NT2/D1 (cell line): ENCODE measurements at regions not wholly inside any gene's neighbourhood (a gene's known extent, or its start where the extent isn't known, plus 50 kb on each side); places are given as distances from the start of the nearest gene placed in this dataset.

ENCODE experiments used
- SUZ12 ChIP-seq: IDR thresholded peaks from 2 replicates; pipeline ENCODE4 v1.6.1; 2011; ENCODE audit not compliant: insufficient read length, insufficient read depth; ENCODE audit errors: extremely low read depth
- YY1 ChIP-seq: IDR thresholded peaks from 2 replicates; pipeline ENCODE4 v1.6.1; 2011; ENCODE audit not compliant: insufficient read length, insufficient read depth
- ZNF274 ChIP-seq: IDR thresholded peaks from 2 replicates; pipeline ENCODE4 v1.6.1; 2011; ENCODE audit warnings: mild to moderate bottlenecking, low read depth, low read length

- TF ChIP-seq YY1 (no peak), ZNF274 (no peak), SUZ12 (no peak)
Measured at GRCh38 chr1:208653426-208653825, 409.2 kb upstream of the PLXNA2 start.
